Testis (tissue), 2 donors: ENCODE measurements at regions not wholly inside any gene's neighbourhood (a gene's known extent, or its start where the extent isn't known, plus 50 kb on each side); places are given as distances from the start of the nearest gene placed in this dataset.
A peak's percentile ranks its signal among the peaks of the same experiment; 100 is the strongest.

ENCODE experiments used
- DNase-seq: peaks from one replicate; pipeline ENCODE4 v3.0.0-alpha.2; 2019
- H3K27ac ChIP-seq, 2 donors: fragments of 200-600 bp; sonication (generic); one replicate each; pipeline ENCODE4 v1.5.1; 2019
- H3K27me3 ChIP-seq: fragments of 200-600 bp; sonication (generic); one replicate; pipeline ENCODE4 v1.5.1; 2019
- H3K36me3 ChIP-seq: fragments of 200-600 bp; sonication (generic); one replicate; pipeline ENCODE4 v1.5.1; 2017; ENCODE audit warnings: low read depth; ENCODE audit errors: missing control alignments
- H3K4me1 ChIP-seq: fragments of 200-600 bp; sonication (generic); one replicate; pipeline ENCODE4 v1.5.1; 2019
- H3K4me3 ChIP-seq, 2 donors: fragments of 200-600 bp; sonication (generic); one replicate each; pipeline ENCODE4 v1.5.1; 2017 to 2019
- H3K9me3 ChIP-seq: fragments of 200-600 bp; sonication (generic); one replicate; pipeline ENCODE4 v1.5.1; 2017
- POLR2A ChIP-seq: fragments of 450-650 bp; IDR thresholded peaks from one replicate; pipeline ENCODE4 v1.6.1; 2017; ENCODE audit warnings: antibody characterized with exemption, mild to moderate bottlenecking, moderate library complexity
- WGBS, 2 donors: methylation state at CpG; one replicate each; pipeline ENCODE4 v1.1.5; 2018; 5-methylcytosine and 5-hydroxymethylcytosine counted together
- intact Hi-C: fragments of 100-400 bp; cut with DNase I; formaldehyde crosslinking; loops from one replicate; pipeline ENCODE4 v1.15.1; 2023; ENCODE audit warnings: low total_unique reads
- TF ChIP-seq, protein P1 (sequence below), 3 experiments: fragments of 450-650 bp in 2 of 3; fragments of 200-600 bp in 1 of 3; sonication (generic) in 1 of 3; IDR thresholded peaks; one replicate each; pipeline ENCODE4 v1.5.1; 2016 to 2019; ENCODE audit warnings: antibody characterized with exemption in 3 of 3, mild to moderate bottlenecking in 2 of 3, moderate library complexity in 1 of 3

DNA sequence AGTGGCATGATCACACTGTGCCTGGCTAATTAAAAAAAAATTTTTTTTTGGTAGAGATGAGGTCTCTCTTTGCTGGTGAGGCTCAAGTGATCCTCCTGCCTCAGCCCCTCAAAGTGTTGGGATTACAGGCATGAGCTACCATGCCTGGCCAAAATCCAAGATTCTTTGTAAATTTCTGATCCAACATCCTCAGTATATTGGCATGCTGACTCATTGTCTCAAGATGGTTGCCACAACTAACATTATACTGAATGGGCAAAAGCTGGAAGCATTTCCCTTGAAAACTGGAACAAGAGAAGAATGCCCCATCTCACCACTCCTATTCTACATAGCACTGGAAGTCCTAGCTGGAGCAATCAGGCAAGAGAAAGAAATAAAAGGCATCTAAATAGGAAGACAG lies 100.0 kb downstream of the KLF5 start:
- intact Hi-C loops: no loop called here
- no peak for DNase-seq
- H3K4me3 ChIP-seq: no peak overlapping the region
- no peaks in the 10 kb centered on the region for H3K27me3 ChIP-seq
- H3K27ac ChIP-seq: no peak overlapping the region
- H3K36me3 ChIP-seq: no peaks in the 10 kb centered on the region
- H3K9me3 ChIP-seq: no peaks in the 10 kb centered on the region
- TF ChIP-seq POLR2A: no peak
- TF ChIP-seq, protein P1, sequence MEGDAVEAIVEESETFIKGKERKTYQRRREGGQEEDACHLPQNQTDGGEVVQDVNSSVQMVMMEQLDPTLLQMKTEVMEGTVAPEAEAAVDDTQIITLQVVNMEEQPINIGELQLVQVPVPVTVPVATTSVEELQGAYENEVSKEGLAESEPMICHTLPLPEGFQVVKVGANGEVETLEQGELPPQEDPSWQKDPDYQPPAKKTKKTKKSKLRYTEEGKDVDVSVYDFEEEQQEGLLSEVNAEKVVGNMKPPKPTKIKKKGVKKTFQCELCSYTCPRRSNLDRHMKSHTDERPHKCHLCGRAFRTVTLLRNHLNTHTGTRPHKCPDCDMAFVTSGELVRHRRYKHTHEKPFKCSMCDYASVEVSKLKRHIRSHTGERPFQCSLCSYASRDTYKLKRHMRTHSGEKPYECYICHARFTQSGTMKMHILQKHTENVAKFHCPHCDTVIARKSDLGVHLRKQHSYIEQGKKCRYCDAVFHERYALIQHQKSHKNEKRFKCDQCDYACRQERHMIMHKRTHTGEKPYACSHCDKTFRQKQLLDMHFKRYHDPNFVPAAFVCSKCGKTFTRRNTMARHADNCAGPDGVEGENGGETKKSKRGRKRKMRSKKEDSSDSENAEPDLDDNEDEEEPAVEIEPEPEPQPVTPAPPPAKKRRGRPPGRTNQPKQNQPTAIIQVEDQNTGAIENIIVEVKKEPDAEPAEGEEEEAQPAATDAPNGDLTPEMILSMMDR (IDR thresholded peaks at IDR 0.05): no peak
- H3K4me1 ChIP-seq: no peaks in the 10 kb centered on the region

DNA sequence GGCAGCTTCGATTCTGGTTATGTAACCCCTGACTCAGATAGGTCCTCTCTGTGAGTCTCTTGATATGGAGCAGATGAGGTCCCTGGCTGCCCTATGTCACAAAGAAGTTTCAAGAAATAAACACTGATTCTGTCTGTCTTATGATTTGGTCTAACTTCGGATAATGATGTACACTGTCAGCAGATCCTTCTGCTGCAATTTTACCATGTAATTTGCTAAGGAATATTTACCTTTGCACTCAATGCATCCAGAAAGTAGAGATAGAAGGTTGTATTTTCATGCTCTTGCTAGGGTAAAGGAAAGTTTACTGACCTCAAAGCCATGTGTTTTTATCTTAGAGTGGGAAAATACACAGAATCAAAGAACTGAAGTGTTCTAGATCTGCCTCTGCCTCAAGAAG lies 98.2 kb downstream of the KLF5 start:
- WGBS, 2 donors: 70 to 84% methylated on average over 2 of the region's 2 CpGs
- Histone ChIP-seq H3K27ac (no peak overlapping the region), H3K9me3 (no peaks in the 10 kb centered on the region), H3K27me3 (no peaks in the 10 kb centered on the region), H3K4me1 (no peaks in the 10 kb centered on the region), H3K4me3 (no peak overlapping the region), H3K36me3 (no peaks in the 10 kb centered on the region)
- TF ChIP-seq POLR2A: no peak
- TF ChIP-seq, protein P1 (IDR thresholded peaks at IDR 0.05): no peak
- intact Hi-C loops: no loop called here
- DNase-seq: no peak

DNA sequence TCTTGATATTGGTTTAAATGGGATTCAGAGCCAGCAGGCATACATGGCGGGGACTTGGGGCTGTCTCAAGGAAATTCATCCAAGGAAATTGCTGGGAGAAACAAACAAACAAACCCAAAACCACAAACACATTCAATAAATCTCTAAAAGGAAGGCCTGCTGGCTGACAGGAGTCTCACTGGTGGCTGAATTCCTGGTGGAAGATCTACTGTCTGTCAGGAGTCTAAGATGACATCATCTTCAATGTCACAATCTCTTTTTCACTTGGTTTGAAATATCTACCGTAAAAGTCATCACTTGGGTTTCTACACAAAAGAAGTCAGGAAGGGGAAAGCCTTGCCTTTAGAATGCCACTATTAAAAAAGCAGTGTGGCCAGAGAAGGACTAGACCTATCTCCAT lies 87.9 kb downstream of the KLF5 start:
- no peak overlapping the region for H3K4me3 ChIP-seq
- intact Hi-C loops: no loop called here
- no peaks in the 10 kb centered on the region for H3K36me3 ChIP-seq
- no peak overlapping the region for H3K27ac ChIP-seq
- H3K9me3 ChIP-seq: no peaks in the 10 kb centered on the region
- no peak for TF ChIP-seq POLR2A
- TF ChIP-seq, protein P1 (IDR thresholded peaks at IDR 0.05): no peak
- no peaks in the 10 kb centered on the region for H3K27me3 ChIP-seq
- 92 to 96% methylated on average over 2 of the region's 2 CpGs for WGBS, 2 donors
- H3K4me1 ChIP-seq: no peaks in the 10 kb centered on the region
- DNase-seq: no peak

DNA sequence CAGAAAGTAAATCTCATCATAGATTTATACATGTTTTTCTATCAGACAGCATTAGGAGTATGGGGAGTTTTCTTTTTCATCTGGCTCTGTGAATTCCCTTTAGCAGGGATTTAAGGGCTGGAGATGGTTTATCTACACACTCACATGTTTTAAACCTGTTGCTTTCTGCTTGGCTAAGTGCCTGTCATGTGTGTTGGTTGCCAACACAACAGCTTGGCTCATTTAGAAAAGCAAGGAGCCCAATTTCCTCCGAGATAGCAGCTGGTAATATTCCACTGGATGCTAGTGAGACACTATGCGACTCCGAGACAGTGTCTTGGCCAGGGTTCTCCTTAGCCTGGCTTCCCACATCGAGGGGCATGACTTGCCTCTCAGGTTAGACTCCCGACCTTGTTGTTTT lies 83.3 kb downstream of the KLF5 start:
- no peak for DNase-seq
- no peaks in the 10 kb centered on the region for H3K9me3 ChIP-seq
- TF ChIP-seq POLR2A: no peak
- TF ChIP-seq, protein P1 (IDR thresholded peaks at IDR 0.05): no peak
- no peaks in the 10 kb centered on the region for H3K27me3 ChIP-seq
- 55 to 79% methylated on average over 5 of the region's 5 CpGs for WGBS, 2 donors
- H3K4me1 ChIP-seq: peaks cover 9% of the 10 kb centered on the region
- peak overlapping the region in 1 of 2 donors; percentile 73 for H3K27ac ChIP-seq
- no peaks in the 10 kb centered on the region for H3K36me3 ChIP-seq
- no peak overlapping the region for H3K4me3 ChIP-seq
- intact Hi-C loops: no loop called here

DNA sequence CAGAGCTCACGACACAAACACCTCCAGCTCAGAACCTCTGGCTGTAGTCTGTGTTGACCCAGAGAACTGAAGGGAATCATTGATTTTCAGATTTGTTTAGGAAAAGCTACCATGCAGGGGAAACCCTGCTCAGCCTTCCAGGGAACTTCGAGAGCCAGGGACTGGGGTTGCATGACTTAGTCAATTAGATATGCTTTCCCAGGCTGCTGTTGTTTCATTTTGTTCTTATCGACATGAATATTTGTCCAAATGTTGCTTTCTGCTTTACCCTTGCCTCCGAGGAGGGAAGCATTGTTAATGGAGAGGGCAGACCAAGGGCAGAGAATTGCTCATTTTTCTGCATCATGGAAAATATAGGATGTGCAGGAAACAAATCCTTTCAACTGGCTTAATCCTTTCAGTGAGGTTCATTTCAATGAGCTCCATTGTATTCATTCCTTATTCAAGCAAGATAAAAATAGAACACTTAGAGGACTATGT lies 82.5 kb downstream of the KLF5 start:
- Histone ChIP-seq H3K27me3 (no peaks in the 10 kb centered on the region), H3K9me3 (no peaks in the 10 kb centered on the region), H3K4me1 (peaks cover 9% of the 10 kb centered on the region), H3K36me3 (no peaks in the 10 kb centered on the region), H3K27ac (peak overlapping the region in 1 of 2 donors; percentile 73), H3K4me3 (no peak overlapping the region)
- no peak for TF ChIP-seq POLR2A
- TF ChIP-seq, protein P1 (IDR thresholded peaks at IDR 0.05): no peak
- intact Hi-C loops: no loop called here
- 25% methylated on average over 4 of the region's 4 CpGs for WGBS, 2 donors
- no peak for DNase-seq
